ENCODE measurements at regions not wholly inside any gene's neighbourhood (a gene's known extent, or its start where the extent isn't known, plus 50 kb on each side); places are given as distances from the start of the nearest gene placed in this dataset.

GRCh38 chr6:119598883-119599282, 249.3 kb upstream of the MAN1A1 start:
- DNase-seq (ENCODE audit: low spot score), result peak; percentile 6

GRCh38 chr6:119594907-119595306, 245.3 kb upstream of the MAN1A1 start:
- DNase-seq (ENCODE audit: low spot score), result peak; percentile 15

GRCh38 chr6:119591235-119591634, 241.7 kb upstream of the MAN1A1 start:
- no peak for DNase-seq (ENCODE audit: low spot score)

GRCh38 chr6:119590066-119590465, 240.5 kb upstream of the MAN1A1 start:
- DNase-seq (ENCODE audit: low spot score), result no peak

- no peak for DNase-seq (ENCODE audit: low spot score)
These were observed 238.0 kb upstream of the MAN1A1 start for GRCh38 chr6:119587537-119587936.

- DNase-seq (ENCODE audit: low spot score), result no peak
These were observed 236.8 kb upstream of the MAN1A1 start for GRCh38 chr6:119586250-119586882.

GRCh38 chr6:119584088-119584487, 234.5 kb upstream of the MAN1A1 start:
- no peak for DNase-seq (ENCODE audit: low spot score)

- no peak for DNase-seq (ENCODE audit: low spot score)
These were observed 231.7 kb upstream of the MAN1A1 start for GRCh38 chr6:119581220-119581619.

GRCh38 chr6:119575721-119576120, 226.2 kb upstream of the MAN1A1 start:
- no peak for DNase-seq (ENCODE audit: low spot score)

GRCh38 chr6:119568580-119568979, 219.0 kb upstream of the MAN1A1 start:
- no peak for DNase-seq (ENCODE audit: low spot score)

GRCh38 chr6:119566546-119567260, 217.1 kb upstream of the MAN1A1 start:
- no peak for DNase-seq (ENCODE audit: low spot score)

- DNase-seq (ENCODE audit: low spot score), result no peak
These were observed 216.3 kb upstream of the MAN1A1 start for GRCh38 chr6:119565893-119566292.

GRCh38 chr6:119562168-119562567, 212.6 kb upstream of the MAN1A1 start:
- no peak for DNase-seq (ENCODE audit: low spot score)

GRCh38 chr6:119559586-119559985, 210.0 kb upstream of the MAN1A1 start:
- DNase-seq (ENCODE audit: low spot score), result no peak

- no peak for DNase-seq (ENCODE audit: low spot score)
These were observed 207.7 kb upstream of the MAN1A1 start for GRCh38 chr6:119557239-119557638.

GRCh38 chr6:119552021-119552420, 202.5 kb upstream of the MAN1A1 start:
- DNase-seq (ENCODE audit: low spot score), result no peak

- no peak for DNase-seq (ENCODE audit: low spot score)
These were observed 197.5 kb upstream of the MAN1A1 start for GRCh38 chr6:119547024-119547423.

GRCh38 chr6:119545245-119545644, 195.7 kb upstream of the MAN1A1 start:
- DNase-seq (ENCODE audit: low spot score), result no peak

- no peak for DNase-seq (ENCODE audit: low spot score)
These were observed 195.0 kb upstream of the MAN1A1 start for GRCh38 chr6:119544325-119545175.

GRCh38 chr6:119543332-119543731, 193.8 kb upstream of the MAN1A1 start:
- DNase-seq (ENCODE audit: low spot score), result no peak

- no peak for DNase-seq (ENCODE audit: low spot score)
These were observed 192.5 kb upstream of the MAN1A1 start for GRCh38 chr6:119542037-119542436.

GRCh38 chr6:119541132-119541905, 191.8 kb upstream of the MAN1A1 start:
- DNase-seq (ENCODE audit: low spot score), result peak; percentile 27

All from SW480 (cell line).